SK-N-SH treated with all-trans-retinoic acid at 6 μM for 48 hours (cell line): ENCODE measurements at regions not wholly inside any gene's neighbourhood (a gene's known extent, or its start where the extent isn't known, plus 50 kb on each side); places are given as distances from the start of the nearest gene placed in this dataset.

Experiments
- ATAC-seq: fragments of 200-7000 bp; cut with Tn5 transposase; 3 replicates; pipeline ENCODE4 v1.9.1; 2020; ENCODE audit warnings: mild to moderate bottlenecking, moderate library complexity
- ARNTL ChIP-seq: fragments of 450-650 bp; formaldehyde crosslinking; IDR thresholded peaks from 2 replicates; pipeline ENCODE4 v1.5.0; 2020; ENCODE audit warnings: low read depth, mild to moderate bottlenecking, moderate library complexity, borderline replicate concordance
- BACH2 ChIP-seq: fragments of 250-450 bp; sonication (Bioruptor Pico); IDR thresholded peaks from 2 replicates; pipeline ENCODE4 v1.9.0; 2021; ENCODE audit warnings: mild to moderate bottlenecking, borderline replicate concordance
- ESRRG ChIP-seq: fragments of 250-450 bp; sonication (Bioruptor Pico); IDR thresholded peaks from 2 replicates; pipeline ENCODE4 v1.6.1; 2021; ENCODE audit warnings: mild to moderate bottlenecking
- GLIS3 ChIP-seq: fragments of 250-450 bp; sonication (Bioruptor Pico); IDR thresholded peaks from 2 replicates; pipeline ENCODE4 v1.5.0; 2020; ENCODE audit warnings: mild to moderate bottlenecking, moderate library complexity
- ISL1 ChIP-seq: fragments of 250-450 bp; sonication (Bioruptor Pico); IDR thresholded peaks from 2 replicates; pipeline ENCODE4 v2.1.2; 2022; ENCODE audit warnings: mild to moderate bottlenecking, moderate library complexity
- OSR1 ChIP-seq: fragments of 250-450 bp; sonication (Bioruptor Pico); IDR thresholded peaks from 2 replicates; pipeline ENCODE4 v1.8.0; 2022; ENCODE audit warnings: moderate library complexity, mild to moderate bottlenecking, inconsistent platforms
- POU6F1 ChIP-seq: fragments of 250-450 bp; sonication (Bioruptor Pico); IDR thresholded peaks from 2 replicates; pipeline ENCODE4 v1.8.0; 2021; ENCODE audit warnings: low read depth, mild to moderate bottlenecking, moderate library complexity, borderline replicate concordance
- SNAI2 ChIP-seq: fragments of 250-450 bp; sonication (Bioruptor Pico); IDR thresholded peaks from 2 replicates; pipeline ENCODE4 v1.5.0; 2020; ENCODE audit warnings: mild to moderate bottlenecking, moderate library complexity
- TCF4 ChIP-seq: fragments of 250-450 bp; sonication (Bioruptor Pico); IDR thresholded peaks from 2 replicates; pipeline ENCODE4 v1.8.0; 2021; ENCODE audit warnings: mild to moderate bottlenecking, moderate library complexity, borderline replicate concordance
- TOX ChIP-seq: fragments of 250-450 bp; sonication (Bioruptor Pico); IDR thresholded peaks from 2 replicates; pipeline ENCODE4 v1.8.0; 2021; ENCODE audit warnings: mild to moderate bottlenecking, moderate library complexity, borderline replicate concordance
- TSHZ2 ChIP-seq: fragments of 250-450 bp; sonication (Bioruptor Pico); IDR thresholded peaks from 2 replicates; pipeline ENCODE4 v1.5.0; 2020; ENCODE audit warnings: mild to moderate bottlenecking, moderate library complexity
- ZC3H10 ChIP-seq: fragments of 250-450 bp; sonication (Bioruptor Pico); IDR thresholded peaks from 2 replicates; pipeline ENCODE4 v1.5.1; 2021; ENCODE audit warnings: mild to moderate bottlenecking, moderate library complexity
- ZFP3 ChIP-seq: fragments of 250-450 bp; sonication (Bioruptor Pico); IDR thresholded peaks from 2 replicates; pipeline ENCODE4 v1.5.0; 2020; ENCODE audit warnings: mild to moderate bottlenecking, moderate library complexity
- ZFP30 ChIP-seq: fragments of 450-650 bp; formaldehyde crosslinking; IDR thresholded peaks from 2 replicates; pipeline ENCODE4 v1.5.0; 2022; ENCODE audit warnings: mild to moderate bottlenecking, moderate library complexity
- ZNF565 ChIP-seq: fragments of 450-650 bp; formaldehyde crosslinking; conservative IDR thresholded peaks from 2 replicates; pipeline ENCODE4 v1.5.0; 2020; ENCODE audit warnings: low read depth, mild to moderate bottlenecking, moderate library complexity
- ZNF70 ChIP-seq: fragments of 450-650 bp; formaldehyde crosslinking; IDR thresholded peaks from 2 replicates; pipeline ENCODE4 v1.5.0; 2020; ENCODE audit warnings: mild to moderate bottlenecking, moderate library complexity
- ZNF8 ChIP-seq: fragments of 450-650 bp; formaldehyde crosslinking; IDR thresholded peaks from 2 replicates; pipeline ENCODE4 v1.5.0; 2020; ENCODE audit warnings: mild to moderate bottlenecking, moderate library complexity
- TF ChIP-seq, protein P1 (sequence below): fragments of 250-450 bp; sonication (Bioruptor Pico); IDR thresholded peaks from 2 replicates; pipeline ENCODE4 v1.5.1; 2020; ENCODE audit warnings: low read depth, mild to moderate bottlenecking, moderate library complexity
- TF ChIP-seq, protein P2 (sequence below): fragments of 250-450 bp; sonication (Bioruptor Pico); IDR thresholded peaks from 2 replicates; pipeline ENCODE4 v1.8.0; 2020; ENCODE audit warnings: mild to moderate bottlenecking, moderate library complexity, borderline replicate concordance

- no peak for ATAC-seq
- TF ChIP-seq ZFP3 (CRISPR knock-in tag) (no peak), POU6F1 (CRISPR knock-in tag) (no peak), ZFP30 (CRISPR knock-in tag) (no peak), ZNF8 (CRISPR knock-in tag) (no peak), ZNF565 (CRISPR knock-in tag) (no peak), OSR1 (CRISPR knock-in tag) (no peak), ZC3H10 (CRISPR knock-in tag) (no peak), TOX (CRISPR knock-in tag) (no peak), TCF4 (CRISPR knock-in tag) (no peak), ESRRG (CRISPR knock-in tag) (no peak), ARNTL (no peak), GLIS3 (no peak), ZNF70 (CRISPR knock-in tag) (no peak), ISL1 (no peak)
- TF ChIP-seq, protein P1, sequence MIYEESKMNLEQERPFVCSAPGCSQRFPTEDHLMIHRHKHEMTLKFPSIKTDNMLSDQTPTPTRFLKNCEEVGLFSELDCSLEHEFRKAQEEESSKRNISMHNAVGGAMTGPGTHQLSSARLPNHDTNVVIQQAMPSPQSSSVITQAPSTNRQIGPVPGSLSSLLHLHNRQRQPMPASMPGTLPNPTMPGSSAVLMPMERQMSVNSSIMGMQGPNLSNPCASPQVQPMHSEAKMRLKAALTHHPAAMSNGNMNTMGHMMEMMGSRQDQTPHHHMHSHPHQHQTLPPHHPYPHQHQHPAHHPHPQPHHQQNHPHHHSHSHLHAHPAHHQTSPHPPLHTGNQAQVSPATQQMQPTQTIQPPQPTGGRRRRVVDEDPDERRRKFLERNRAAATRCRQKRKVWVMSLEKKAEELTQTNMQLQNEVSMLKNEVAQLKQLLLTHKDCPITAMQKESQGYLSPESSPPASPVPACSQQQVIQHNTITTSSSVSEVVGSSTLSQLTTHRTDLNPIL (CRISPR knock-in tag) = no peak
- TF ChIP-seq, protein P2, sequence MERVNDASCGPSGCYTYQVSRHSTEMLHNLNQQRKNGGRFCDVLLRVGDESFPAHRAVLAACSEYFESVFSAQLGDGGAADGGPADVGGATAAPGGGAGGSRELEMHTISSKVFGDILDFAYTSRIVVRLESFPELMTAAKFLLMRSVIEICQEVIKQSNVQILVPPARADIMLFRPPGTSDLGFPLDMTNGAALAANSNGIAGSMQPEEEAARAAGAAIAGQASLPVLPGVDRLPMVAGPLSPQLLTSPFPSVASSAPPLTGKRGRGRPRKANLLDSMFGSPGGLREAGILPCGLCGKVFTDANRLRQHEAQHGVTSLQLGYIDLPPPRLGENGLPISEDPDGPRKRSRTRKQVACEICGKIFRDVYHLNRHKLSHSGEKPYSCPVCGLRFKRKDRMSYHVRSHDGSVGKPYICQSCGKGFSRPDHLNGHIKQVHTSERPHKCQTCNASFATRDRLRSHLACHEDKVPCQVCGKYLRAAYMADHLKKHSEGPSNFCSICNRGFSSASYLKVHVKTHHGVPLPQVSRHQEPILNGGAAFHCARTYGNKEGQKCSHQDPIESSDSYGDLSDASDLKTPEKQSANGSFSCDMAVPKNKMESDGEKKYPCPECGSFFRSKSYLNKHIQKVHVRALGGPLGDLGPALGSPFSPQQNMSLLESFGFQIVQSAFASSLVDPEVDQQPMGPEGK (CRISPR knock-in tag) = no peak
These were observed 50.2 kb upstream of the LRP8 start for GRCh38 chr1:53378061-53378460.

DNA sequence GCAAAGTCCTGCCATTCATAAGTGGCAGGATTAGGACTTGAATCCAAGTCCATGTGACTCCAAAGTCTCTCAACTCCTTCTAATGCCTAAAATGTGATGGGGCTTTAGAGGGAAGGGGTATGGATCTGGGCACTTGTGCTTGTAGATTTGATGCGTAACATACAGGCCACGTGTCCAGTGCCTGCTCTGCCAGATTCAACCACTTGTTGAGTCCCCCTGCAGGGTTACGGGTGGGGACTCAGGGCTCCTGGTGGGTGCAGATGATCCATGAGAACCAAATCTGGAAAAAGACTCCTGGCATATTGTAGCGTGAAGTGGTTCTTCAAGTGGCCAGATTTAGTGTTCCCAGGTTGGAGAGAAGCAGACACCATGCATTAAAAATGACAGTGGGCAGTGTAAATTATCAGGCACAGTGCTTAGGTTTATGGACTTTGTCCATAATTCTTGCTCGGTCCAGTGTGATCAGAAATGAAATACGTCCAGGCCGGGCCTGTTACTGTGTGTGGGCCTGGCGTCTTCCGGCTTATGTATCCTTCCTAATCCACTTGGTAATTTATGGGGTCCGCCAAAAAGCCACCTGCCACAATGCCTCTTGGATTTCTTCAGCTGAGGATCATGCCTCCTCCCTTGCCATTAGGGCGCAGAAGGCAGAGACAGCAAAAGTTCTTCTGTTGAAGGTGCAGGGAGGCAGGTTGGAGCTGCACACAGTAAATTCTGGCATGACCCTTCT, 51.2 kb upstream of the LRP8 start:
- no peak for ATAC-seq
- TF ChIP-seq ZC3H10 (CRISPR knock-in tag) (no peak), BACH2 (CRISPR knock-in tag) (no peak), OSR1 (CRISPR knock-in tag) (no peak), SNAI2 (CRISPR knock-in tag) (no peak), GLIS3 (no peak), TOX (CRISPR knock-in tag) (no peak), ZFP30 (CRISPR knock-in tag) (no peak), ISL1 (no peak)
- TF ChIP-seq, protein P1 (CRISPR knock-in tag) = no peak

GRCh38 chr1:53379662-53380002, 51.8 kb upstream of the LRP8 start:
- TF ChIP-seq GLIS3 (no peak), ZNF565 (CRISPR knock-in tag) (no peak), TSHZ2 (CRISPR knock-in tag) (no peak), ZC3H10 (CRISPR knock-in tag) (no peak)
- TF ChIP-seq, protein P2 (CRISPR knock-in tag) = no peak
- no peak for ATAC-seq
